SHP77 (cell line): ENCODE measurements at regions not wholly inside any gene's neighbourhood (a gene's known extent, or its start where the extent isn't known, plus 50 kb on each side); places are given as distances from the start of the nearest gene placed in this dataset.

ENCODE experiments used
- DNase-seq, 2 experiments: peaks; one replicate each; lab custom pipeline; 2025; lab: John Stamatoyannopoulos, UW

DNA sequence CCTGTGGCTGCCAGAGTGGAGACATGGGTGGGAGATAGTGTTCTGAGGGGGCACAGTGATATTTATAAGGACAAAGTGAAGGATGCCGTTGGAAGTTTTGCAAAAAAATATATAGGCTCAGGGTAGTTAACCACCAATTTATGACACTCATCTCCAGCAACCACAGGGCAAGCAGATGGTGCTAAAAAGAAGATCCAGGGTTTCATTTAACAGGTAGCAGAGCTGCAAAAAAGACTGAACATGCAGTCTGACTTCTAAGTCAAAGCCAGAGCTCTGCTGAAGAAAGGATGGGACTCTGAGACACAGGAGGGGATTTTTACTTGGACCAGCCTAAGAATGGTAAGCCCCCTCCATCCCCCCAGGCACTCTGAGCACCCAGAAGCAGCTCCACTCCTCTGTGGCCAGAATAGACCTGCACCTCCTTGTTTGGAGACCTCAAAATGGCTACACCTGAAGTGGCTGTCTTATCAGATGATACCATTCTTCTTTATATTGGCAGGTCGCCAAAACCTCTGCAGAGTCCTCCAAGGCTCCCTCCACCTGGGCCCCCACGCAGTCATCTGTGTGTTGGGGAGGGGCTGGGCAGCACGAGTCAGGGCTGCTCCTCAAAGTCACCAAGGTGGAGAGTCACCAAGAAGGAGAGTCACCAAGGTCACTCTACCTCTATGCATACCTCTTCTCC lies 161.4 kb upstream of the FAM9B start:
- DNase-seq: no peak

DNA sequence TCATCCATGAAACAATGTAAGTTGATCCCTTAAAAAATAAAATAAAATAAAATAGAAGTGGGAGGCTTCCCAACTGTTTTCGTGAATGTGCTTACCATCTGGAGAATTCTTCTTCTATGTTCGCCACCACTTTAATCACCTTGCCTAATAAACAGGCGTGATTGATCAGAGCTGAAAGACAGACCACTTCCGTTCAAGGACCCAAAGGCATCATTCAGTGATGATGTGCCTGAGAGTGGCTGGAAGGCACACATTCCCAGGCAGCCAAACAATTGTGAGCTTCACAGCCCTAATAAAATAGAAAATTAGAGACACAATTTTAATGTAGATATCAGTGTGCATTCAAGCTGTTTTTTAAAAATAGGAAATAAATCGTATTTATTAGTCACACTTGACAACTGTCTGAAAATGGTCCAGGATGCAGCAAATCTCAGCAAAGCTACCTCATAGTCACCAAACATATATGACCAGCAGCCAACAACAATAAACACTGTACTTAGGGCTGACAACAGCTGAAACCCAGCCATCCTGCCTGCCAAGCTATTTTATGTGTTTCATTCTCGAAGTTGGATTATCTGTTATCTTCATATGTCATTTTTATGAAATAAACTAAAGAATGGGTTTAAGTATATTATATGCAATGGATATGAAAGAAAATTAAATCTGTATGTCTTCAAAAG lies 163.2 kb upstream of the FAM9B start:
- no peak for DNase-seq

DNA sequence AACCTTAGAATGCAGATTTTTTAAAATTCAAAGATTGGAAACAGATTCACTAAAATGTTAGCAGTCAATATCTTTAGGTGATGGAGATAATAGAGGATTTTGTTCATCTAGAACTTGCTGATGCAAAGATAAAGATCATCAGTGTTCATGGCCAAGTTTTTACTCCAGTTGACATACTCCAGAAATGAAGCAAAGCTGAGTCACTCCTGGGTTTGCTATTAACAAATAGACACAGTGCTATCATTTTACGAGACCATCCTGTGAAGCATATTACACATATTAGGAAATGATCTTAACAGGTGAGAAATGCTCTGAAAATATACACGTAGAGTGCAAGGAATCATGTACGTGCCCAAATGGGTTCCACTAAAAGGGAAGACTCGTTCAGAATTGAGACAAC lies 170.6 kb upstream of the FAM9B start:
- no peak for DNase-seq

DNA sequence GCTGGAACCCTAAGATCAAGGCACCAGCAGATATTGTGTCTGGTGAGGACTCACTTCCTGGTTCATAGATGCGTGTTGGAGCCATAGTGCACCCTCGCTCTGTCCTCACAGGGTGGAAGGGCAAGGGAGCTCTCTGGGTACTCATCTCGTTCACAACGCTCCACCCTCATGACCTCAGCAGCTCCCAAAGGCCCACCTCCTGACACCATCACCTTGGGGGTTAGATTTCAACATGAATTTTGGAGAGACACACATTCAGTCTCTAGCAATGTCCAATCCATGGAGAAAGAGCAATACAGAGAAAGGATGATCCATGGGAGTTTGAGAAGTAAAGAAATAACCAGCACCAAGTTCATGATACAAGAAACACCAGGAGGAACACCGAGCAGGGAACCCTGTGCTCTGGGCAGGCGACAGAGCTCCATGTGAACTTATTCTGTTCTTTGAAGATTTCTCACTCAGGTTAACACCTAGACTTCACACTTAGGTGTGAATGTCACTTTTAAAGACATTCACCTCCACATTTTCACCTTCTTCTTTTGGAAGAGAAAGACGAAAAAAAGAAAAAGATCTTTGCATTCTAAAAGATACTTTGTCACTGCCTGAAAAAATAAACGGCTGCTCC lies 171.8 kb upstream of the FAM9B start:
- DNase-seq: no peak

DNA sequence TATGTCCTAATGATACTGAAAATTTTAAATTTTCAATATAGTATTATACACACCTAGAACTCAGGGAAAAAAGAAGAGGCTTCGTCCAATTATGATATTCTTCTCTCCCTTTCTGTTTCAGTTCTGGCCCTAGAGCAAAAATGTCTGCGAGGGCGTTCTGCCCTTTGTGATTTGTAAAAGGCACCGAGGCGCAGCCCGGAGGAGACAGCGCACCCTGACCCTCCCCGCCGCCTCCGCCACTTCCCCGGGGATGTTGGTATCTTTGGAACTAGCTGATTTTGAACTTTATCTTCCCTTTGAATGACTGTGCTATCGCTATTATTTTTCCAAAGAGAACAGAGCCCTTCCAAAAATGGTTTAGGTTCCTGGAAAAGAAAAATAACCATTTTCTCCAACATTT lies 173.2 kb upstream of the FAM9B start:
- DNase-seq: no peak

DNA sequence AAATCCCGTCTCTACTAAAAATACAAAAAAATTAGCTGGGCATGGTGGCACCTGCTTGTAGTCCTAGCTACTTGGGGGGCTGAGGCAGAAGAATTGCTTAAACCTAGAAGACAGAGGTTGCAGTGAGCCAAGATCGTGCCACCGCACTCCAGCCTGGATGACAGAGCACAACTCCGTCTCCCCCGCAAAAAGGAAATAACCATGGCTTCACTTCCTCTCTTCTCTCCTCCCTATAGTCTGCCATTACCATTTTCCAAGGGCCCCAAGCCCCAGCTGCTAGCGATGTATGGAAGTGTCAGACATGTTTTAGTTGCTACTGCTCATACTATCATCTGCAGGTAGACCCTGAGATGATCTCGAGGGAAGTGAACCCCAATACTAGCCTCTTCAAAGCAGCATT lies 177.3 kb upstream of the FAM9B start:
- no peak for DNase-seq

DNA sequence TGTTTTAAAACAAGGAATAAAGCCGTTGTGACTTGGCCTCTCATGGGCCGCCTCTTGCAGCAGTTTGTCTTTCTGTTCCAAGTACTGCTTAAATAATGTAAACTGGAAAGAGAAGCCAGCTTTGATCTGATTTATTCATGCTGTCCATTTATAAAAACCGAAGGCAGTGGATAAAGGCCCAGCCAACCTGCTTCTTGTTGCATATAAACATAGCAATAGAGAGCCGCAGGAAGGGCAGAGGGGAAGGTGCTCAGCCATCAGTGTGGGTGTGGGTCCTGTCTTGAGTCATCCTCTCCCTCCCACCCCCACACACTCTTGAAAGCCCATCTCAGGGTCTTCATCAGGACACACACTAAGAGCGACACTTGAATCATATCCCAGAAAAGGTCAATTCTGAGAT lies 187.9 kb upstream of the FAM9B start:
- no peak for DNase-seq

DNA sequence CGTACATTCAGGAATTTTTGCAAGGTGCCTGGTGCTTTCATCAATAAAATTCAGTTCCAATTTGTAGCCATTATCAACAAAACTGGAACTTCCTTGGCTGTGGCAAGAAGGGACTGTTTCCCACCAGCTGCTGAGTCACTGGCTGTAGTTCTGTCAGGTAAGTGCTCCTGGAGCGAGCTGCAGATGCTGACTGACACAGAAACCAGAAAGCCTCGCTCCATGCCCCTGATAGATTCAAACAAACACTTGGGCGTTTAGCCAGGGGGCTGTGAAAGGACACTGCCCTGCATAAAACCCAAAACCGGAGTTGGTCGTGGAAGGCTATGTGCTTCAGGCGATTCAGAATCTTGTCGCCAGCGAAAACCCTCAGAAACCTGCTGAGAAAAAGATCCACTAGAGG lies 188.4 kb upstream of the FAM9B start:
- no peak for DNase-seq

DNA sequence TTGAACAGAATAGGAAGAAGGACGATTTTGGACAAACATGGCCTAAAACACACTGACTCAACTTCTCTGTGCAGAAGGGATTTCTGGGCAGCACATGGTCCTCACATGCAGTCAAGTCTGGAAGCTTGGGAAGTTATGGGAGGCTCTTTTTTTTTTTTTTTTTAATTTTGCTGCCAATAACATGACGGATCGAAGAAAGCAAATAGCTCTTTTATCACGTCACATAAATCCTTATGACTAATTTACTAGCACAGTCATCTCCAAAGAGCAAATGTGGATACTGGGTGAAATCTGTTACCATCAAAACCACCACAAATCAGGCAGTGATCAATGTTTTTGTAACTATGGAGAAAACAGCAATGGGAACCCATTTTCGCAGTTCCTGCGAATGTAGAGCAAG lies 193.3 kb upstream of the FAM9B start:
- no peak for DNase-seq

DNA sequence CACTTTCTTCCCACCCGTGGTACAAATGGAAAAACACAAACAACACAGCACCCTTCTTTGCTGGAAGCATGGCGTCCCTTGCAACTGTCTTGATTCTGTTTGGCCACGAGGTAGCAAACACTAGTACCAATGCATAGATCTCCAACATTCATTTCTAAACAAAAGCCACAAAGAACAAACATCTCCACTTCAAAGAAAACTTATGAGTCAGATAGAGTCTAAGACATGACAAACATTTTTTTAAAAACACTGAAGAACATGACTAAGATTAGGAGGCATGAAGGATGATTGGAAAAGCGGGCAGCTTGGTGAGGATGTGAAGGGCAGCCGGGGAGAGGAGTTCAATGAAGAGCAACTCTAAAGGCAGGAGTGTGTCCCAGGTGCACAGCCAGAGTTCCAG lies 197.6 kb upstream of the FAM9B start:
- no peak for DNase-seq

DNA sequence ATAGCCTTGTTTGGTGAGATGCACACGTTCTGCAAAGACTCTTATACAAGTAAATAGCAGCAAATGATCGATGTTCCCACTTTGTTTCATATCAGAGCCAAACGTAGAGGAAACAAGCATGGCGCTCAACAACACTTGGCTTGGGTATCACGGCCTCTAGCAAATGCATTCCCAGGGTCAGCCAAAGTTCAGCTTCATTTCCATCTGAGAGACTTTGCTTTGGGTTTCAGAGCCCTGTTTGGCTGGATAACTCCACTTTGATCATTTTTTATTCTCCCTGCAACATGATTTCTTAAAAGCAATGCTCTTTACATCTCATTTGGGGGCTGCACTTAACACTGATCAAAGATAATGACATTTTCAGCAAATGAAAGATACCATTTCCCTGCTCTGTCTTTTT lies 199.2 kb upstream of the FAM9B start:
- no peak for DNase-seq

DNA sequence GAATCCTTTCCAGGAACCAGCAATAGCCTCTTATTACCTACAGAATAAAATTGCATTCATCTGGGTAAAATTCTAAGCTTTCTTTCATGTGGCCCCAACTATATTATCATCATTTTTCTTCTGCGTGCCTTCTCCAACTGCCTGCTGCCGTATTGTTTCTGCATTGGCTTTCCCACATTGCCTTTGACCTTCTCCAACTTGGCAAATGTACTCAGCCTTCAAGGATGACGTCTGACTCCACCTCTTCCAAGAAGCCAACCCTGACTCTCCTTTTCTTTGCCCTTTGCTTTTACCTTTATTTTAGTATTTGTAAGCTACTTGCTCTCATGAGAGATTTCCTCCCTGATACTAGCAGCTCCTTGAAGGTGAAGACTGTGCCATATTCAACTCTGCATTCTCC lies 200.4 kb upstream of the FAM9B start:
- DNase-seq: no peak

DNA sequence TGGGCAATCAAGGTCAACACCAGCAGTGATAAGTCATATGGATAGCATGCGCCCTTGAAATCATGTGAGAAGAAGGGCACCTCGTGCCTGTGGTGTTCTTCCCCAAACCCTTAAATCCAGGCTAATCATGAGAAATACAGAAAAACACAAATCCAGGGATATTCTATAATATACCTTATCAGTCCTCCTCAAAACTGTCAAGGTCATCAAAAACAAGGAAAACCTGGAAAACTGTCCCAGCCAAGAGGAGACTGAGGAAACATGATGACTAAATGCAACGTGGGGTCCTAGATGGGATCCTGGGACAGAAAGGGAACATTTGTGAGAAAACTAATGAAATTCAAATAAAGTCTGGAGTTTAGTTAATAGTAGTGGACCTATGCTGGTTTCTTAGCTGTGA lies 201.8 kb upstream of the FAM9B start:
- no peak for DNase-seq

DNA sequence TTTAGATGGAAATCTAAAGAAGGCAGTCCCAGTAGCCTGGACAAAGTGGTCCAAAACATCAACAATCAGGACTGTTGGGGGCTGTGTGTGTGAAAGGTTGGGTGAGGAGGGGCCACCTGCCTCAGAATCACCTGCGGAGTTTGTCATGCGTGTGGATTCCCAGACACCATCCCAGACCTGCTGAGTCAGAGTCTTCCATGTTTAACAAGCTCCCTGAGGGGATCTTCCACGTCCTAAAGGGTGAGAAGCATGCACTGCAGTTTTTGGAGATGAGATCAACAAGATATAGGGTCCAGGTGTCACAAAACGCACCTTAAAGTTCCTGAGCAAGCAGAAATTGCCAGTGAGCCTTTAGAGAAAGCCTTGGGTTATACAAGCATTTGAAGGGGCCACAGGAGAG lies 207.0 kb upstream of the FAM9B start:
- DNase-seq: no peak

DNA sequence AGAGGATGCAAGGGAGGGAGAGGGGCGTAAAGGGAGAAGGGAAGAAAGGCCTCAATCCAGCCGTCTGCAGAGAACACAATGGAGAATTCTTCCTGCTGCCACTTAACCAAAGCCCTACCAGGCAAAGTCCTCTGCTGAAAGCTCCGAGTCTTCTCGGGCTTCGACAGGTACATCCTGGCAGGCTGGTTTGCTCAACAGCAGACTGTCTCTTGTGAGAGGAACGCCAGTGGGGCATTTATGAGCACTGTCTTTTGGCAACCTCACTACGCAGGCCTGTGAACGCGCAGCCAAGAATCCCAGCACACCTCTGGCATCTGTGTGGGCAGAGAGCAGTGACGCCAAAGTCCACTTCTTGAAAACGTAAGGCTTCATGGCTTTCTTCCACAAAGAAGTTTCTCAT lies 207.5 kb upstream of the FAM9B start:
- DNase-seq: no peak

DNA sequence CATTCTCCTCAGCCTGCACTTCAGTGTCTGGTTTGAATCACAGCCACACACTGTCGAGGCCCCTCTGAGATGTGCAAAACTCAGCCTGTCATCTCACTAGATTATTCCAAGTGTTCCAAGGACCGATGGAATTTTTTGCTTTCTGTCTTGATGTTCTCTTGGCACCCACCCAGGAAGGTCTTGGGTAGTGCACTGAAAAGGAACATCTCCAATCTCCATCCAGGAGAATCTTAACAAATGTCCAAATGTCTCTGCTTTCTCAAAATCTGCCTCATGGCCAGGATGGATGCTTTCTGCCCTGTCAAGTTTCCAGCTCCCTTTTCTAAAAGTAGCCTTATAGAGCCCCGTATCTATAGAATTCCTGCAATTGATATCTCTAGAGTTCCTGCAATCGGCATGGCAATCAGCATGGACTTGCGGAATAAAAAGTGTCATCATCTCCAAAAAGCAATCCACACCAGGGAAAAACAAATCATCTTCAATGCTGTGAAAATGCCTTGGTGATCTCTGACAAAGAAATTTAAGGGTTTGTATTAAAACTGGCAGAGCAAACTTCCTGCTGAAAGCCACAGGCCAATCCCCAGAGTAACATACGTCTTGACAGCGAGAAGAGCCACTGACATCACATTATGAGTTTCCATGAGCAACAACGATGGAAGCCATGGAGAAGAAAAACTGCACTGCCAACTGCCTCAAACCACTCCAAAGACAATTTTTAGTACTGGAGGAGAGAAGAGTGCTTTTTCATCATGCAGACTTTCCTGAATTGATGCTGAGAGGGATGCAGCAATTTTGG lies 215.3 kb upstream of the FAM9B start:
- DNase-seq: no peak

DNA sequence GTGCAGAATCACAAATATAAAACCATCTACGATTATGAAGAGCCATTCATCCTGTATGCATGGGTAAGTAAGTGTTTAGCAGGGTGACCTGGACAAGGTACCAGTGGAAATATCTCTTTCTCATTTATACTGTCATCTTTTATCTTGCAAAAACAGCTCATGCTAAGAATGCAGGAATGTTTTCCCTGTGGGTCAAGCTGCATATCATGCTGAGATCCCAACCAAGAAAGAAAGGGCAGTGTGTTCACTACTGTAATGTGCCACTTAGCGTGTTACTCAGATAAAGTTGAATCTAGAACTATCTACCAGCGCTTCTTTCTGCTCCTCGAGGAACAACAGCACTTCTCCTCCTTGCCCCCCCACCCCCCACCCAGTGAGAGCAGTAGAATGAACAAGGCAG lies 212.7 kb upstream of the TBL1X start:
- no peak for DNase-seq

DNA sequence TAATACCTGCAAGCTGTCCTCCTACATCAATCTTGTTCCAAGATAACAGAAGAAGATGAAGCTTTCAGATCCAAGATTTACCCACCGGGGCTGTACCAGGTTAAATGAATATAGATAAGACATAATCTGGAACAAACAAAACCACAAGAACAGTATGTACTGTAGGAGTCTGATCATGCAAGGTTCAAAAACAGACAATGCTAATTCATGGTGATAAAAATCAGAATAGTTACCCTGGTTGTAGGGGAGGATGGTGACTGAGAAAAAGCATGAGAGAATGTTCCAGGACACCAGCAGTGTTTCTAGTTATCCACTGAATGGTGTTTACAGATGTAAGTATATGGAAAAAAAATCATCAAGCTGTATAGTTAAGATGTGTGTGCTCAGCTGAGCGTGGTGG lies 211.6 kb upstream of the TBL1X start:
- no peak for DNase-seq

DNA sequence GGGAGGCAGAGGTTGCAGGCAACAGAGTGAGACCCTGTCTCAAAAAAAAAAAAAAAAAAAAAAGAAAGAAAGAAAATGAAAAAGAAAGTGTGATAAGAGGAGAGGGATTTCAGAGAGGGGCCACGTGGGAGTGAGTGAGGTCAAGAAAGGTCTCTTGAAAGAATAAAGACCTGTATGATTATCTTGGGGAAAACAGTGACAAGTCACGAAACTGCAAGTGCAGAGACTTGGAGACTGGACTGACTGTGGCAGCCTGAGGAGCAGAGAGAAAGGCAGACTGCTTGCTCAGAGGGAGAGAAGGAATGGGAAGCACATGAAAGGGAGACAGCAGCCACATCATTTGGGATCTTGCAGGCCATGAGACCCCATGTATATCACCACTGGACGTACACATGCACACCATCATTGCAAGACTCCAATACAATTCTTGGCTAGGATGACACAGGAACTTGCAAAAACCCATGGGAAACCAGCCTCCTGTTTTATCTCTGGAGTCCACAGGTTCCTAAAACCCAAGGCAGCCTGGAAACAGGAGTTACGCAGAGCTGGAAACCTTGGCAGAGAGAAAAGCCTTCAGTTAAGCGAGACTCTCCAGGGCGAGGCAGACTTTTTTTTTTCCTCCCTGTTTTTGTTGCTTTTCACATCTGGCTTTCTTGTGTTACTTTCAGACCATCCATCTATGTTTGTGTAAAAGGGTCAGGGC lies 207.0 kb upstream of the TBL1X start:
- DNase-seq: no peak

DNA sequence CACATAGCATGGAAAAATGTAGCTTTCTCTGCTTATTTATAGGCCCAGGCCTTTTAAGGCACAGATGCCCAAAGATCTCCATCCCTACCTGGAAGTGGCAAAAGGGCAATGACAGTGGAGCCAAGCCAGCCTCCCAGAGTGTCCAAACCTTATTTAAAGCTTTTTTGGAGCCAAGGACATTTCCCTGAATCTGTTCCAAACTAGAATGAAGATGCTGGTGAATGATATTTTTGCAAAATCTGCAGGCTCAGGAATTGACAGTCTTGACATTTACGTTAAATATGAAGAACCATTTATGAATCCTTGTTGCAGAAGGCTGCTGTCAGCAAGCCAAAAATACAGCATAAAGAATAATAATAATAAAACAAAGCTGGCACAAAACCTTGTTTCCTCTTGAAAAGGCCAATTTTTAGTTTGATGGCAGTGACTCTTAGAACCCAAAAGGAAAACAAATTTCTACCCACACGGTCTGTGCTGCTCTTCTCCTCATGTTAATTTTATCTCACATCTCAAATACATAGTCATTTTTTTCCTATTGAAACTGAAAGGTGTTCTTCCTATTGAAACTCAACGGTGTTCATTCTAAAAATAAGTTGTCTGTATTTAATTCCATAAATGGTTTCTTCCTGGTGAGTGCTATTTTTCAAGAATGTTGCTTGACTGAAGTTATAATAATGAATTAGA lies 206.3 kb upstream of the TBL1X start:
- no peak for DNase-seq

DNA sequence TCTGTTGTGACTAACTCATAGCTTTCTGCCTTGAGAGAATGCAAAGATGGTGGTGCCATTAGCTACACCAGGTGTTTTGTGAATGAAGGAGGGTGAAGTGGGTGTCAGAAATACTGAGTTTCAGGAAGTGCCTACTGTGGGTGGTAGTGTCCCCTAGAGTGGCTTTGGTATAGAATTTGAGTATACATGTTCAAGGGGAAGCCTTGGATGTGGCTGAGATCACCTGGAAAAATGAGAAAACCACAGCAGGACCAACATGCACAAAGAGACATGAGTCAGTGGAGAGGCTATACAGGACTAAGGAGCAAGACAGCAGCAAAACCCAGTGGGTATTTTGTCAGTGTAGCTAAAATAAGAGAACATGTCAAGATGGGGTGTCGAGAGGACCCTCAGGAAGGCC lies 204.3 kb upstream of the TBL1X start:
- no peak for DNase-seq

DNA sequence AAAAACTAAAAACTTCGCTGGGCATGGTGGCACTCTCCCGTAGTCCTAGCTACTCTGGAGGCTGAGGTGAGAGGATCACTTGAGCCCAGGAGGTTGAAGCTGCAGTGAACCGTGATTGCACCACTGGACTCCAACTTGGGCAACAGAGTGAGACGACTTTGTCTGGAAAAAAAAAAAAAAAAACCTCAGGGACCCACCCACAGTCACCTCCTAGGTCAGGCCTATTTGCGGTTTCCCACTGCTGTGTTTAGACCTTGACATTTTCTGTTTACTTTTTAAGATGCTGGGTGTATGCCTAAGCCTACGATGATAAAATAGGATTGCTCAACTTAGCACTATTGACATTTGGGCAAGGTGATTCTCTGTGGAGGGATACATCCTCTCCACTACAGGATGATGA lies 197.4 kb upstream of the TBL1X start:
- no peak for DNase-seq
